Stimulated activated CD4-positive, alpha-beta T cell treated with anti-CD3 and anti-CD28 coated beads, TNF-alpha, amount 100 ng/mL, for 48 hours (primary cell): ENCODE measurements at regions not wholly inside any gene's neighbourhood (a gene's known extent, or its start where the extent isn't known, plus 50 kb on each side); places are given as distances from the start of the nearest gene placed in this dataset.

Experiments
- DNase-seq, 3 donors: peaks; one replicate each; pipeline ENCODE4 v3.0.0-alpha.2; 2020; ENCODE audit warnings: low read depth in 3 of 3

DNA sequence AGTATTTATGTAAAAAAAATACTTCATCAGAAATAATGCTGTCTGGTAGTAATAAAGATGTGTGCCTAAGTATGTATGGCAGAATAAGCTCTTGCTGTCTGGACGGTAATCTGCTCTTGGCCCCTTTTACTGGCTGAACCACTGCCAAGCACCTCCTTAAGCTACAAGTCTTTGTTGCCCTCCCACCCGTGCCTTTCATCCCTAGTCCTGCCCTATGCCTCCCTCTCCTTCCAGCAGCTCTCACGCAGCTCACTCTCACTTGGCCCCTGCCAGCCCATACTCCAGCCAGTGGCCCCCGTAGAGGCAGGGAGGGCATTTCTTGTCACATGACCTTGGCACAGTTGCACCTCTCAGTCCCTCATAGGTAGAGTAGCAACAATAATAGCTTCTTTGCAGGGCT, 54.5 kb upstream of the NPAS2 start:
- no peak for DNase-seq

DNA sequence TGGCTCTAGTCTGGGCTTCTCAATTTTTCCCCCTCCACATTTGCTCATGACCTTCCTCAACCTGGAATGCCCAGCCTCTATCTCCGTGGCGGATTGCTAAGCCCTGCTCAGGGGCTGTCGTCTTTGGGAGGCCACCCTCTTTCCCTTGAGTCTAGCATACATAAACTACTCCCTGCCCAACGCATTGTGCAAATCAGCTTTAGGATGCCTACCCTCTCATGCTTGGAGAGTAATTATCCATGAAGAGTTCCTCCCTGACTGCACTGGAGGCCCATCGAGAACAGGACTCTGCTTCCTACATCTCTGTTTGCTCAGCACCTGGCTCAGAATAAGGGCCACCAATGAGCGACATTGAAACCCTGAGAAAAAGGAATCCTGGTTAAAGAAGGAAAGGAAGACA, 53.7 kb upstream of the NPAS2 start:
- DNase-seq: no peak

DNA sequence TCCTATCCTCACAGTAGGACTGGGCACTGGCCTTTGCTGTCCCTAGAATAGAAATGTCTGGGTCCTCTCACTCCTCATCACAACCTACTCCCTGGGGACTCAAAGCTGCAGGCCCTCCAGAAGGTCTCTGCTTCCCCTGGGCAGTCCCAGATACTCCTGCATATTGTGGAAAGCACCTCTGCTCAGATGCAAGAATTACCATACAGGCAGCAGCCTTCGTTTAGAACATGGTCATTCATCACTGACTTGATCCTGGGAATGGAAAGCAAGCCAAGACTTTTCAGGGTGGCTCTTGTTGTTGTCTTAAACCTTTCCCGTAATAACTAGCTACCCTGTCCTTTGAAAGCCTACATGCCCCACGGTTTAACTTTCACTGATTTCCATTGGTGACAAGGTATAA, 53.1 kb upstream of the NPAS2 start:
- DNase-seq: no peak

DNA sequence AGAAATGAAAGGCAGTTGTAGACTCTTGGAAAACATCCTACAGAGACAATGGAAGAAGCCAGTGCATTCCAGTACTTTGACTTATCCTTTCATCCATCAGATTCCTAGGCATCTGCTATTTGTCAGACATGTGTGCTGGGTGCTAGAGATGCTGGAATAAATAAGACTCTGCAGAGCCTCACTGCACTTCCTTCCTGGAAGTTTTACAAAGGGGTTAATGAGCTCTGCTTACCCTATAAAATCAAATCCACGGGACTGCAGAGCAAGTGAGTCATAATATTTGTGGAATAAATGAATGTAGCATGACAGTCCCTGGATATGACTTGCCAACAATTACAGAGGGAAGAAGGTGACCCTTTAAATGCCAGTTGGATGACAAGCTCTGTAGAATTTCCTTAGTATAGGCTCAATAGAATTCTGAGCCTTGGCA, 52.7 kb upstream of the NPAS2 start:
- DNase-seq: no peak

DNA sequence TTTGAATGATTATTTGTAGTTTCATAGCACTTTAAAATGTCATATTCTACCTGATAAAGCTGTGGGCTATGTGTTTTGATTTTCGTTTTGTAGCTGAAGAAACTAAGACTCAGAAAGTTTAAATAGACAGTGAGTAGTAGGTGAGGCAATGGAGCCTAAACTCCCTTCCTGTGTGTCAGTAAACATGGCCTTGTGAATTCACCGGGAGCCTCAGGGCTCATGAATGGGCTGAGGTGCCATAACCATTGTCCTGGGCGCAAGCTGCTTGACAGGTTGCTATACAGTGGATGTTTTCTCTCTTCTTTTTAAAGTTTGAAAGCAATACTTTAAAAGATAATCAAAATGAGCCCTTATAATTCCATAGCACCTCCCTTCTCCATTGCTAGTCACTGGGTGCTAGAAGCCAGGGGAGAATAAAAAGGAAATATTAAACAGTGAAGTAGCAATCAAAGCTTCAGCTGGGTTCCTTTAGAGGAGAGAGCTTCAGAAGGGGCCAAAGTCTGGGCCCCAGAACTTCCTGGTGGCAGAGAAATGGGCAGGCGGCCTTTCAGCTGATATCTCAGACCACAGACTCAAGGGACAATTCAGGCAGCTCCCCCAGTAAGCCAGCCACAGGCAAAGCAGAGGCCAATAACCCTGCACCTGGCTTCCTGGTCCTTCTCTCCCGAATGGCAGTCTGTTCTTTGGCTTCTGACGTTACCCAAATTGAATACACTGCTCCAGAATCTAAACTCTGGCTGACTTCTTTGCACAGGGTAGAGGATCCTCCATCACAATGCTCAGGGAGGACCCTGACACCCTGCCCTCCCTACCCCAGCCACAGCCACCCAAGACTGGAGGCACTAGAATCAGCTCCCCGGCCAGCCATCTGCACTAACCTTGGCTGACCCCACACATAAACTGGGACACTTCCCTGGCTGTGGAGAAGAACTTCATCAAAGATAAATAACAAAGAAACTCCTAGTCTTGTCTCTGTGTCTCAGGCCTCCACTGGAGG, 51.8 kb upstream of the NPAS2 start:
- DNase-seq: no peak
